ENCODE measurements at regions not wholly inside any gene's neighbourhood (a gene's known extent, or its start where the extent isn't known, plus 50 kb on each side); places are given as distances from the start of the nearest gene placed in this dataset.

DNA sequence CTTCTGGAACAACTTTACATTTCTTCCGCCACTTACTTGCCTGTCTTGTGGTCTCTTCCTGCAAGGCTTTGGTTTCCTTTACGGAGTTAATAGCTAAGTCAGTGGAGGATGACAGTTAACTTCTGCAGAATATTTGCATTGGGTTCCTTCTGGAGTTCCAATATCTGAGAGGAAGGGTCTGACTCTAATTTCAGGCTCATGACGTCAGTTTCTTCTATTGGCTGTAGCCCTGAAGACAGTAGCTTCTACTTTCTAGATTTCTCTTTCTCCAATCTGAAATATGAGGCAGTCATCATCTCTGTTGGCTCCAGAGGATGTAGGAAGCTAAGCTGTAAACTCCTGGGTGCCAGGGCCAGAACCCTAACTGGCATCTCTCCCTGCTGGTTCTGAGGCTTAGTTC is 76.7 kb downstream of the FRMPD3 start:
- TF ChIP-seq POLR2A (IDR thresholded peaks at IDR 0.05; ENCODE audit: low read depth, low read length), result no peak
- no peak for TF ChIP-seq TAF1 (IDR thresholded peaks at IDR 0.05; ENCODE audit: low read depth, low read length)
- no peak for TF ChIP-seq POLR2AphosphoS5 (IDR thresholded peaks at IDR 0.05; ENCODE audit: low read depth, low read length)
- TF ChIP-seq POU2F2 (IDR thresholded peaks at IDR 0.05; ENCODE audit: low read depth, low read length), result no peak
- no peak for TF ChIP-seq PAX5 (IDR thresholded peaks at IDR 0.05; ENCODE audit: insufficient read depth, low read length, severe bottlenecking)
- TF ChIP-seq SPI1 (IDR thresholded peaks at IDR 0.05; ENCODE audit: low read depth, low read length), result no peak
